NCI-H774 (cell line): ENCODE measurements at regions not wholly inside any gene's neighbourhood (a gene's known extent, or its start where the extent isn't known, plus 50 kb on each side); places are given as distances from the start of the nearest gene placed in this dataset.
"Not testable (repeated sequence)": the region's sequence is repeated elsewhere in the genome, so short reads cannot be mapped to it uniquely, and the experiment has no call there.

Source experiments
- DNase-seq: peaks from one replicate; lab custom pipeline; 2025; lab: John Stamatoyannopoulos, UW

DNA sequence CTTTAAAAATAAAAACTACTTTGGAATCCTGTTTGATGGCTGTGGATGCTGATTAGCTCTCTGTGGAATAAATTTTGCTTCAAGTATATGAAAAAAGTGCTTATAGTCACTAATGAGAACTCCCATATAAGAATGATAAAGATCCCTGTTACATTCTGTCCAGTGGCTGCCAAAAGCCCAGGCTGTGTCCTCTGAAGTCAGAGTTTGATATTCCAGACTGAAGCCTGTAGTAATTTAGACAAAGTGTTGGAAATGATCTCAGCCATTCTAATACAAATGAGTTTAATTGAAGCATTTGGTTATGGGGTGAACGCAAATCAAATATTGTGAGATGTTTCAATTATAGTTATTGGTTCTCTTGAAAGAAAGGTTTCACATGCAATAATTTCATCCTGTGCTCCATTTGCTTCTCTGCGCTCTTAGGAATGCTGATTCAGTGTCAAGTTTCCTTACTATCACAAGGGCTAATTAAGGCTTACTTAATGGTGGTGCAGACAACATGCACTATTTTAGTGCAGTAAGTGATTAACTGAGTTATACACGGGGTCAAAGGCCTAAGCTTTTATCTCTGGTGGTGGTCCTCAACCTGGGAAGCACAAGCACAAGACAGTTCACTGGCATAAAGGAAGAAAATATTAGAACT is 867.6 kb downstream of the SORCS1 start:
- DNase-seq, result no peak

DNA sequence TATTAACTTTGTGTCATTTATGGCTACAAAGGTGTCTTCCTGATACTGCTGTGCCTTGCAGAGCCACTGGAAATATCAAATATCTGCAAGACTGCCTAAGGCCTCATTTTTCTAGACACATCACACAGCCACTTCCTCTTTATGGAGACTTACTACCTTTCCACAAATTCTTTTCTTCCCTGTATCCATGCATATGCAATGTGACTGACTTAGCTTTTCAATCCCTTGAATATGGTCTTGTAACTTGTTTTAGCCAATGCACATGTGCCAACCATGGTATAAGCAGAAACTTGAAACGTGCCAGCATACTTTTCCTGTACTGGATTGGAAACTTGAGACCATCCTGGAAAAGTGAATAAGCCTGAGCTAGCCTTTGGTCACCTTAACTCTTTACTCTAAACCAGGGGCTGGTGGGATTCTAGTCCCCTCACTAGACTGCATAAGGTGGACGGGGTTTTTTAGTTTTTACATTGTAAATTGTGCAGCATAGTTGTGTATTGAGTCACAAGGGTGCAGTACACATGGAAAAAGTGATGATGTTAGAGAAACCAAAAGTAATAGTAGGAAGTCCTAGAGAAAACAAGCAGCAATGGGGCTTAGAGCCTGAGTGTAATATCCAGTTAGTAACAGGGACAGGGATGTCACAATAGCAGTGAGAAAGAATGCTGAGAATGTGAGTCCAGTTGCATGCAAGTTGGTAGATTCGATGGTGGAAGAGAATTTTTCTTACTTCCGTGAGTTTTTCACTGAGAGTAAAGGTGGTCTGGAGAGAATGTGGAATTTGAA is 879.5 kb downstream of the SORCS1 start:
- DNase-seq, result no peak

DNA sequence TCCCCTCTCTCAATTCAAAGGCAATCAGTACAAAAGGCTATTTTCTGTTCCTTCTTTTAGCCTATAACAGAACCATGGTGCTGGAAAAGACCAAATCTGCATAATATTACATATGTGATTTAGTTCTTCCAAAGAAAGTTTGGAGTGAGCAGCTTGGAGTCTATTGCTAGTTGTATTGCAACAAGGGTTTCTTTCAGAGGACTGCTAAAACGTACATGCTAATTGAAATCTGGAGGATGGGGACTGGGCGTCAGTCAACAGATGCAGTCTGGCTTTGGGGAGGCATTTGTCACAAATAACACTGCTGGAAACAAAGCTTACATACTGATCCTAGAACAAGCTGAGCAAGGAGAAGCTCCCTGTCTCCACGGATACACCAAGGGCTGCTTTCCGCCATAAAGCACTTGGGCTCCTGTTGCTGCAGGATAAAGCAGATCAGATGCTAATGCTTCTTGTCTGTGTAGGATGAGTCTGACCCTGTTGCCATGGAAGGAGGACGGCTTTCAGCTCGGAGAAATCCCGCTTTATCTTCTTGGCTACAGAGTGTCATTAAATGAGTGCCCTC is 883.5 kb downstream of the SORCS1 start:
- no peak for DNase-seq

DNA sequence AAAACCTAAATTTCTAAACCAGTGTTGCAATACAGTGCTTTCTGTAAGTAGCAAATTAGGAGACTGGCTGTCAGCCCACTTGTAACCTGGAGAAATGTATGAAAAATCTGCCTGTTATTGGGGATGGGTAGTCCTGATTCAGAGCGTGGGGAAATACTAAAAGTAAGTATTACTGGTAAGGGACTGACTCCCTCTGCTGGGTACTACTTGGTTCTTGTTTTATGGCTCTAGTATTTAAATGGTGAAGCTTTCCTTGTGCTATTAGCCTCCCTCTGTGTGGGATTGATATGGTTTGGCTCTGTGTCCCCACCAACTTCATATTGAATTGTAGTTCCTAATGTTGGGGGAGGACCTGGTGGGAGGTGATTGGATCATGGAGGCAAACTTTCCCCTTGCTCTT is 886.1 kb downstream of the SORCS1 start:
- no peak for DNase-seq

DNA sequence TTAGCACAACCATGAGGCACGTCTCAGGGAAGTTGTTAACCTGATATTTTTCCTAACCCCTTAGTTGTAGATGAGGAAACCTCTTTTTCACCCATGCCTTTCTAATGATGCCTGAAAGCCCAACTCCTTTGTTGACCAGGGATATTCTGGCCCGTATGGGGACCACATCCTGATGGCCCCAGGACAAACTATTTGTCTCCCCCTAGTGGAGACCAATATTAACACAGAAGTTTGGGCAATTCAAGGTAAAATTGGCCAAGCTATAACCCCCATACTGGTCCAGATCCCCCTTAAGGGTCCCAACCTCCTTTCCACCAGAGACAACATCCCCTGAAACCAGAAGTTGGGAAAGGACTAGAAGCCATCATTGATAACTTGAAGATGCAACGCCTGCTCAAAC is 893.3 kb downstream of the SORCS1 start:
- DNase-seq, result no peak

DNA sequence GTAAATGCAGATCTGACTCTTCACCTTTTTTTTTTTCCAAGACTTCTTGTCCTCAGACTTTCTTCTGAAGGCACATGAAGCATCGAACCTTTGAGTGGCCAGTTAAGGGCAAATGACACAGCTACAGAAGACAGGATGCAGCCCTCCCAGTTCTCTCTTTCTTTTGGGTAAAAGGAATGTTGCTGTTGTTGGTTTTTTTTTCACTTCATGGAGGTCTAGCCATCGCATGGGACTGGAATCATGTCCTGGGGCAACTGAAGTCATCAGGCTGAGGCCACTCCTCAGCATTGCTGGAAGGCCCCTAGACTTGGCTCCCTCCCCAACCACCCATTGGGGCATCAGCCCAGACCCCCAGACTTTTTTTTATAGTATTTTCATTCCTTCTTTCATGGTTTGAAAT is 896.5 kb downstream of the SORCS1 start:
- DNase-seq, result no peak

DNA sequence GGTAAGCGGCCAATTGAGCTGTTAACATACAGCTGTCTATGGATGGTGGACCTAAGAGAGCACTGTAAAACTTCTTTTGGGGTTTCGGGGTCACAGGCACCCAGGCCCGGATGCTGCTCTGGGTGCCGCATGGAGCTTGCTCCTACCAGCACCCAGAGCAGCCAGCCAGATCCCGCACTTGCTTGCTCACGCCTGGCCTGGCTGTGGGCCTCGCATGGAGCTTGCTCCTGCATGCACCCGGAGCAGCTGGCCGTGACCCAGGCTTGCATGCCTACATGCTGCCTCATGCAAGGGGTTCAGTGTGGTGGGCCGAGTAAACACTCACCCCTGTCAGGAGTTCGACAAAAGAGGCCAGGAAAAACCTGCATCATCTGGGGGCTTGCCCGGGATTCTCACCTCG is 896.9 kb downstream of the SORCS1 start:
- no peak for DNase-seq

DNA sequence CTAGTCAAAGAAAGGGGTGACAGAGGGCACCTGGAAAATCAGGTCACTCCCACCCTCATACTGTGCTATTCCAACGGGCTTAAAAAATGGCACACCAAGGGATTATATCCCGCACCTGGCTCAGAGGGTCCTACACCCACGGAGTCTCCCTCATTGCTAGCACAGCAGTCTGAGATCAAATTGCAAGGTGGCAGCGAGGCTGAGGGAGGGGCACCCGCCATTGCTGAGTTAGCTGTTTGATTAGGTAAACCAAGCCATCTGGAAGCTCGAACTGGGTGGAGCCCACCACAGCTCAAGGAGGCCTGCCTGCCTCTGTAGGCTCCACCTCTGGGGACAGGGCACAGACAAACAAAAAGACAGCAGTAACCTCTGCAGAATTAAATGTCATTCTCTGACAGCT is 907.1 kb downstream of the SORCS1 start:
- DNase-seq, result not testable (repeated sequence)

DNA sequence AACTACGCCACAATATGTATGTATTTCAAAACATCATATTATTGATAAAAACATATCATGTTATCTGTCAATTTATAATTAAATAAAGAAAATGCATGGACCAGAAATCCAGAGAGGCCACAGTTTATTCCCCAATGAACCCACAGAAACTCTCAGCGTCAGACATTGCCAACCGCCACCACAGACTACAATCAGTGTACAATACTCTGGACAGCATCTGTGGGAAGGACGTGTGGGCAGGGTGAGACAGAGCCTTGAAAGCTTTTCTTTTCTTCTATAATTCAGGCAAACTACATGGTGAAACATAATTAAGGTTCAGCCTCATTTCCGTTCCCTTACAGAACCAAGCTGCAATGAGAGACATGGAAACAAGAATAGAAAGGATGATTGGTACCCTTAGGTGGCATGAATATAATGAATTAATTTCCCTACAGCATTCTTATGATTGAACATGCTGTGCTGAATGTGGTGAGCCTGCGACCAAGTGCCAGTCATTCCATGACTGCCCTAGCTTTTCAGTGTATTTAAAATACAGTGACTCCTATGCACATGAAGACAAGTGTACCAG is 909.3 kb downstream of the SORCS1 start:
- DNase-seq, result no peak

DNA sequence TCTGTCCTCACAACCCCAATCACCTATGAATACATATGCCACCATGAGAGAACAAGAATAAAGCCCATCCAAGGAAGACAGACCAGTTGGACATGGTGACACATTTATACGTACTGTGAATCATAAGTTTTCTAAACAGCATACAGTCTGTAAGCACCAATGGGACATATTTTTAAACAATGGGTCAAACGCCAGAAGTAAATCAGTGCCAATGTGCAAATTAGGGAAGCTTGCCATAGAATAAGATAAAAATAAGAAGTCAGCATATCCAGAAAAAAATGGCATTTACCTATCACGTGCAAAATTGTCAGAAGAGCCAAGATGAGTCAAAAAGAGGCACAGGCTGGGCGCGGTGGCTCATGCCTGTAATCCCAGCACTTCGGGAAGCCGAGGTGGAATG is 910.4 kb downstream of the SORCS1 start:
- DNase-seq, result no peak

DNA sequence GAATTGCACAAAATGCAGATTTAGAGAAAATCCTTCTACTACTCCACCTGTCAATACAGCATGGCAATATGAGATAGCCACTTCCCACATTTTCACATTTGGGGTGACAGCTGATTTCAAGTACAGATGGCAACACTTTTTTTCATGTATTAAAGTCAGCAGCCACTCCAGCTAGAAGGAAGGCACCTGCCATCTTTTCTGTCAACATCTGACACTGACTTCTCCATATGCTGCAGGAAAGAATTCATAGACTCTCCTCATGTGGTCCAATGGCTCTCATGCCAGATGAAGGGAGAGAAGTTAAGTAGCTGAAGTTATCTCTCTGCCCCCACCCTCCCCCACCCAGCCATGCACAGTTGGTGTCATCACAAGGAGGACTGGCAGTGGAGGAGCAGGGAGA is 912.0 kb downstream of the SORCS1 start:
- DNase-seq, result no peak

DNA sequence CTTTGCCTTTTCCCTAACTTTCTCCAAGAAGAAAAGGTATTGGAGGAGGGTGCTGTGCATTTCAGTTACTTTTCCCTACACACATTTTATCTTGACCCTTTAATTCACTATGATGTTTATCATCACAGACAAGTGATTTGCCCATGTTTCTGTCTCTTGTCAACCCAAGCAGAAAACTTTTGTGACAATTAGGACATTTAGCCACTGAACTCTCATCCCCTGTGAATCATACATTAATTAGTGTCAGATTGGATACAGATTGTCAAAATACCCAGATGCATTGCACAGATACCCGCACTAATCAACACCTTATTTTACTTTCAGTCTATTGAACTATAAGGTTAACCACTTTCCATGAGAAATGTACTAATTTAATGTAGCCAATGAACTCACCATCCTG is 912.9 kb downstream of the SORCS1 start:
- DNase-seq, result no peak

DNA sequence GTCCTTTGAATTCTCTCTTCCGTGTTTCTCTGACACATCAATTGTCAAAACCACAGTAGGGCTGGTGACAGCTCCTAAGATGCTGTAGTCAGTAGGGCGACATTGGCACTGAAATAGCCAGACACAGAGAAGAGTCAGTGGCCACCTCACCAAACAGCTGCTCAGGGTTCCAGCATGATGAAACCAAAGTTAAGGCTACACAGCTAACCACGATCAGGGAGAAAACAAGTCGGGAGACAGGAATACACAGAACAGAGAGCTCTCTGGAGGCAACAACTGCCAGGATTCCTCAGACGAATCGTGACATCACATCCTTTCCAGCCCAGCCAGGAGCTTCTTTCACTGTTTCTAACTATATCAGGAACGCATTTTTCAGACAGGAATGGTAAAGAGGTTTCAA is 922.2 kb downstream of the SORCS1 start:
- DNase-seq, result no peak

DNA sequence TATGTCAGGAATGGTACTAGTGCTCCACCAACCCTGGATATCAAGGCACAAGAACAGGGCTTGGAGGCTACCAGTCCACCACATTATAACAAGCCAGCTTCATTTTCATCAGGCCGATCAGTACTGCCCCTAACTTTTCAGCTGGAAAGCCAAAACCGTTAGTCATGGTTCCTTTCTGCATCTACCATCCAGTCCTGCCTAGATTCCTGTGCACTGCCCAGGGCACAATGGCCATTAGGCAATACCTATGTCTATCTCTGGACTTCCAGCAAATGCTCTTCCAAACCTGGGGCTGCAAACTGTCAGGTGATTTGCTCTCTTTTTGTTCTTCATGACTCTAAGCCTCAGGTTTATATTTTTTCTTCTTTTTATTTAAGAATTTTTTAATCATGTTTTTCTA is 937.7 kb downstream of the SORCS1 start:
- DNase-seq, result no peak

DNA sequence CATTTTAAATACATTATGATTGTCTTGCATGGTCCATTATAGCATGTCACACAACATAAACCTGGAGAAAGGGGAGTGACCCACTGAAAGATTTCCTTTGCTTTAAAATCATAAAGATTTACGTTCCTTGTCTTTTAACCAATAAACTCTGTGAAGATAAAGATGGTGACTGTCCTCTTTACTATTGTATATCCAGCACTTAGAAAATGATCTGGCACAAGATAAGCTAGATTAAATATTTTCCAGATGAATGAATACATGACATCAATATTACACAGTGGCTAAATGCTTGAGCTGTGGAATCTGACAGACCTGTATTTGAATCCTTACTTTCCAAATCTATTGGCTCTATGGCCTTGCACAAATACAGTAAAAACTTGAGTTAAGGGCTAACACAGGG is 938.4 kb downstream of the SORCS1 start:
- DNase-seq, result no peak

DNA sequence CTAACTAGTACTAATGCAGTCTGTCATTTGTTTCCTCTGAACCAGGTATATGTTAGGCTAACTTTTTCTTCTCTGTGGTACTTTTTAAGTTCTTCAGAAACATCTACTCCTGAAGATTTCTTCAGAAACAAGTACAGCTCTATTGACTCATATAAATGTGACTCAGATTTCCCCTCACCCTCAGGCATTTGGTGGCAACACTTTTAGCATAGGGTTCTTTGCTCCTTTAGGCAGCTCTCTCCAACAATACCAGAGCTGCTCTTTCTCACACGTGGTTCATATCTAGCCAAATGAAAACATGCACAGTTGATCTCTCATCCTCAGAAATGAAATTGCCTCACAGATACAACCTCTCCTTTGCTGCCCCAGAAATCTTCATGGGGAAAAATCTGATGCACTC is 939.8 kb downstream of the SORCS1 start:
- DNase-seq, result no peak

DNA sequence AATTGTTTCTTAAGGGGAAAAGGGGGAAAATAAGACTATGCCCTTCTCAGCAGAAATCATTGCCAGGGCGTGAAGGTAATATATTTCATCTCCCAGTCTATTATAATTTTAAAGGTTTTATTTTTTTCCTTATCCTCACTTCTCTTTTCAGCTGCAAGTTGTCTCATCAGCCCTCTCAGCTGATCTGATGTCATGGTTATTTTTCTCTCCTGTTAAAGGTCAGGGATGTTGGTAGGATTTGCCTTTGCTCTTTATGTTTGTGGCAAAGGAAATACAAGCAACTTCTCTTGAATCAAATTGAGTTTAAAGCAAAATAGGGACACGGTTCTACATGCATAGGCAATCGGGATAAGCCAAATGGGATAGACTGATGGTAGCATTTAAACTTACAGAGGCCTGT is 946.9 kb downstream of the SORCS1 start:
- no peak for DNase-seq

DNA sequence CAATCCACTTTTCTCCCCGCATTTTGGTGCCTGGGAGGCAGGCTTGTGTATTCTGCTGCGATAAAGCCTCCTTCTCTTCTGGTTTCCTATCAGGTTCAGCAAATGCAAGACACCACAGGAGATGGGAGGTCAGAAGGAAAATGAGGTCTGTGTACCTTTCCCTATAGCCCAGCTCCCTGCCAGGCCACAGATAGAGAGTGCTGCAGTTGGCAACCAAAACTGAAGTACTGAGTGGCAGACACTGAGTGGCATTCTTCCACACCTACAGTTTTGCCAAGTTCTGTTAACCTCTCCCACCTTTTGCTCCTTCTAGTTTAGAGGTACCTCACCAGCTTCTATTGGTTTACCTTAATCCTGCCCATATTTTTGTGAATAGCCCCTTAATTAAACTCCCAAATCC is 948.4 kb downstream of the SORCS1 start:
- no peak for DNase-seq

DNA sequence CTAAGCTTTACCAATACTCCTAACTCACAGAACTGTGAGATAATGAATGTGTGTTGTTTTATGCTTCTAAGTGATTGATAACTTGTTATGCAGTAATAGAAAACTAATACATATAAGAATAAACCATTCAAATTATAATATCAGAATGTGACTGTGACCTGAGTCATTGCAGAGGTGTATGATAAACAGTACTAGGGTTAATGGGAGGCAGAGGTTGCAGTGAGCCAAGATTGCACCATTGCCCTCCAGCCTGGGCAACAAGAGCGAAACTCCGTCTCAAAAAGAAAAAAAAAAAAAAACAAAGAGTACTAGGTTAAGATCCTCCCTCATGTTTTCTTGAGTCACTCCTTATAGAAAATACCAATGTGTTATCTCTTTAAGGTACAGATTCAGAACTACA is 950.3 kb downstream of the SORCS1 start:
- no peak for DNase-seq

DNA sequence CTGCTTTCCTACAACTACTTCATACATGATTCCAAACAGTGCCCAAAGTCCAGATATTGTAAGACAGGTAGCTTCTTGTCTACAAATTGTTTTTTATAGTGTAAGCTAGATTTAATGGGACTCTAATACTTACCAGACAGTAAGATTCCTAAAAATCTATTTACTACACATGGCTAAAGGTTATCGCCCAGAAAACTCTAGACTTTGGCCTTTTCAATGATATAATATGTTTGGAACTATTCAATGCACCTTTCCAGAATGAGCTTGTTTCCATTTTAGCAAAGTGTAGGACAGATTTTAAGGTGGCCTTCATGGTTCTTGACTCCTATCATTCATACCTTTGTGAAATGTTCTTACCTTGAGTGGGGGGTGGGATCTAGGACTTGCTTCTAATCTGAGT is 951.0 kb downstream of the SORCS1 start:
- no peak for DNase-seq

DNA sequence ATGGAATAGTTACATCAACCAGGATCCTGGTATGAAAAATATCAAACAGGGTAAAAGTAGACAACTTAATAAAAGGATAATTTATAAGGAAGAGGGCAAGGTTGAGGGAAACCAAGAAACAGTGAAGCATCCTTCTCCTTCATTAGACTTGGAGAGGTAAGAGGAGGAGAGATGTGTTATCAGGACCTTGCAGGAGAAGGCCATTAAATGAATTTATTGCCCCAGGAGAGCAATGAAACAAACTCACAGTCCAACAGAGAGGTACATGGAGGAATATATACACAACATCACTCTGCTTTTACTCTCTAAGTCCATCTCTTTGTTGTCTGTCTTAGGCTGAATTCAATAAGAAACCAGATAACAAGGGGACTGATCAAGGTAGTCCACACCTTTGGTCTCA is 966.2 kb downstream of the SORCS1 start:
- no peak for DNase-seq

DNA sequence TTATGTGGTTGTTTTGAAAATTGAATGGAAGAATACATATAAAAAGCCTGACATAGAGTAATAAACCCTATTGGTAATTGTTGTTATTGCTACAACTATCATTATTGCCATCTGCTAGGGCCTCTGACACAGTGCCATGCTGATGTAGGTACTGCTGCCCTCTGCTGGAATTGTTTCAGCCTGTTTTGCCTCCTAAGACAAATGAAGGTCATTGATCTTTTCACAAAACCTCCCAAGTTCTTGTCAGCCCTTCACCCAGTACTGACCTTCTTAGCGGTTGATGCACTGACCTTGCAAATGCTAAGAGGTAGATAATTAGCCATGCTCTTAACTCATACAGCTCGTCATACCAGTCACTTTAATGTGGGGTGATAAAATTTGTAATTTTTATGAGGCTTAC is 975.2 kb downstream of the SORCS1 start:
- no peak for DNase-seq

DNA sequence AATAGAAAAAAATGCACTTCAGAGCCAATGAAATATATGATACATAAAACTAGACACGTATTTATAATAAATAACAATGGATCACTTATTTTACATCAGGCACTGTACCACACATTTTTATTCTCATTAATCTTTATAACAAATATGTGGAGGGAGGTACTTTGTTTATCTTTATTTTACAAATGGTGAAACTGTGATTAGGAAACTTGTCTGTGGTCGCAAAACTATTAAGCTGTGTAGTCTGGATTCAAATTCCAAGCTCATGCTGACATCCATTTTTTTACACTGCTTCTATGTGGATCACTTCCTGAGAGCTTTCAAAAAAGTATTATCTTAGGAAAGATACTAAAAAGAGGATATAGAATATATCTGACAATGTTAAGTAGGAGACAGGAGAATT is 978.6 kb downstream of the SORCS1 start:
- no peak for DNase-seq
